H1 (cell line): ENCODE measurements at regions not wholly inside any gene's neighbourhood (a gene's known extent, or its start where the extent isn't known, plus 50 kb on each side); places are given as distances from the start of the nearest gene placed in this dataset.
"Not testable (repeated sequence)": the region's sequence is repeated elsewhere in the genome, so short reads cannot be mapped to it uniquely, and the experiment has no call there.

Experiments
- CTCF ChIA-PET: fragments of 300-600 bp; sonication (Branson Sonifier 250); formaldehyde crosslinking; loops from one replicate; lab custom pipeline; 2021; ENCODE audit not compliant: partially characterized antibody; lab: Charles Lee
- POLR2A ChIA-PET: fragments of 300-600 bp; sonication (Branson Sonifier 250); formaldehyde crosslinking; loops from one replicate; lab custom pipeline; 2021; ENCODE audit warnings: inconsistent platforms; ENCODE audit not compliant: partially characterized antibody; lab: Charles Lee
- DNase-seq, 2 experiments: peaks; one replicate each; pipeline versions ENCODE4 v3.0.0 to v3.0.0-alpha.2; 2010 to 2022; ENCODE audit warnings: low spot score in 2 of 2, low read depth in 1 of 2, mixed read lengths in 1 of 2
- FAIRE-seq: peaks from 2 replicates; lab custom pipeline; 2011; peaks lifted over from hg19 to GRCh38; lab: Jason Lieb, UNC
- H2AFZ ChIP-seq: 2 replicates; pipeline ENCODE4 v1.8.1; 2012; ENCODE audit warnings: low read length, inconsistent platforms
- H2AK5ac ChIP-seq: 2 replicates; pipeline ENCODE4 v1.6.1; 2013; ENCODE audit warnings: low read depth, low read length
- H2BK120ac ChIP-seq: replicated peaks from 2 replicates; pipeline ENCODE3; 2013; ENCODE audit warnings: low read depth, low read length, inconsistent platforms
- H2BK12ac ChIP-seq: 2 replicates; pipeline ENCODE4 v1.6.1; 2013; ENCODE audit warnings: low read depth, low read length
- H2BK15ac ChIP-seq: 2 replicates; pipeline ENCODE4 v1.6.1; 2013; ENCODE audit warnings: low read length
- H2BK20ac ChIP-seq: 2 replicates; pipeline ENCODE4 v1.6.1; 2013; ENCODE audit warnings: low read length
- H2BK5ac ChIP-seq: 2 replicates; pipeline ENCODE4 v1.6.1; 2013; ENCODE audit warnings: low read depth, low read length
- H3K14ac ChIP-seq: 2 replicates; pipeline ENCODE4 v1.6.1; 2013; ENCODE audit warnings: inconsistent platforms; ENCODE audit not compliant: insufficient read length
- H3K18ac ChIP-seq: 2 replicates; pipeline ENCODE4 v1.6.1; 2013; ENCODE audit warnings: low read length; ENCODE audit errors: extremely low read depth
- H3K23ac ChIP-seq: 2 replicates; pipeline ENCODE4 v1.6.1; 2013; ENCODE audit warnings: inconsistent platforms; ENCODE audit not compliant: insufficient read length
- H3K23me2 ChIP-seq: 2 replicates; pipeline ENCODE4 v1.6.1; 2013; ENCODE audit warnings: low read depth, low read length
- H3K27ac ChIP-seq: 2 replicates; pipeline ENCODE4 v1.6.1; 2011; ENCODE audit warnings: low read depth, low read length, inconsistent platforms
- H3K27me3 ChIP-seq, 4 experiments: replicated peaks in 1 of 4; 1 replicate in 1 of 4; 2 replicates in 3 of 4; pipeline versions ENCODE4 v1.6.1 to v1.8.1; 2011 to 2013; ENCODE audit warnings: low read length in 3 of 4, mild to moderate bottlenecking in 3 of 4, inconsistent platforms in 2 of 4, mixed read lengths in 2 of 4, moderate library complexity in 1 of 4; ENCODE audit not compliant: control insufficient read depth in 3 of 4, insufficient read depth in 3 of 4; ENCODE audit errors: extremely low read depth in 1 of 4
- H3K36me3 ChIP-seq, 4 experiments: 2 replicates each; pipeline versions ENCODE4 v1.6.1 to v1.8.1; 2011 to 2013; ENCODE audit warnings: mild to moderate bottlenecking in 4 of 4, low read length in 3 of 4, moderate library complexity in 2 of 4, control low read depth in 1 of 4, inconsistent platforms in 1 of 4; ENCODE audit not compliant: insufficient read depth in 4 of 4, control insufficient read depth in 2 of 4
- H3K4ac ChIP-seq: replicated peaks from 2 replicates; pipeline ENCODE3; 2013; ENCODE audit warnings: low read length, low read depth, mixed read lengths, inconsistent platforms; ENCODE audit not compliant: insufficient read length
- H3K4me1 ChIP-seq, 4 experiments: replicated peaks in 1 of 4; 1 replicate in 1 of 4; 2 replicates in 3 of 4; pipeline versions ENCODE4 v1.6.1 to v1.8.1; 2011 to 2013; ENCODE audit warnings: low read length in 3 of 4, inconsistent platforms in 2 of 4, mixed read lengths in 1 of 4; ENCODE audit not compliant: insufficient read depth in 4 of 4, control insufficient read depth in 3 of 4
- H3K4me2 ChIP-seq, 2 experiments: 2 replicates each; pipeline versions ENCODE4 v1.6.1 to v1.8.1; 2011 to 2013; ENCODE audit warnings: low read depth in 2 of 2, low read length in 2 of 2, control low read depth in 1 of 2, inconsistent platforms in 1 of 2, mild to moderate bottlenecking in 1 of 2; ENCODE audit not compliant: insufficient read depth in 1 of 2
- H3K4me3 ChIP-seq, 4 experiments: fragments of 200-600, 300-600 bp in 1 of 4; sonication (generic), shearing (Covaris generic), sonication (Bioruptor Twin) in 1 of 4; 2 replicates each; pipeline versions ENCODE4 v1.5.1 to v1.8.1; 2011 to 2016; ENCODE audit warnings: low read length in 4 of 4, low read depth in 3 of 4, control low read depth in 2 of 4, inconsistent platforms in 2 of 4, mild to moderate bottlenecking in 2 of 4, mixed read lengths in 1 of 4, moderate library complexity in 1 of 4; ENCODE audit not compliant: insufficient read depth in 2 of 4; ENCODE audit errors: extremely low read depth in 1 of 4
- H3K56ac ChIP-seq: replicated peaks from 2 replicates; pipeline ENCODE3; 2013; ENCODE audit warnings: low read depth, mild to moderate bottlenecking, mixed read lengths, low read length, inconsistent platforms; ENCODE audit not compliant: insufficient read length
- H3K79me1 ChIP-seq: 2 replicates; pipeline ENCODE4 v1.6.1; 2013; ENCODE audit warnings: low read depth, low read length, control low read depth
- H3K79me2 ChIP-seq, 2 experiments: 2 replicates each; pipeline versions ENCODE4 v1.6.1 to v1.8.1; 2012 to 2013; ENCODE audit warnings: low read length in 2 of 2, mild to moderate bottlenecking in 2 of 2, inconsistent platforms in 1 of 2; ENCODE audit not compliant: insufficient read depth in 2 of 2, control insufficient read depth in 1 of 2
- H3K9ac ChIP-seq, 4 experiments: replicated peaks in 1 of 4; 1 replicate in 1 of 4; 2 replicates in 3 of 4; pipeline versions ENCODE4 v1.6.1 to v1.8.1; 2011 to 2013; ENCODE audit warnings: low read depth in 3 of 4, low read length in 3 of 4, control low read depth in 2 of 4, mild to moderate bottlenecking in 2 of 4, moderate library complexity in 2 of 4, inconsistent platforms in 1 of 4; ENCODE audit errors: extremely low read depth in 1 of 4
- H3K9me3 ChIP-seq, 2 experiments: 2 replicates each; pipeline versions ENCODE4 v1.6.1 to v1.8.1; 2012 to 2013; ENCODE audit warnings: mild to moderate bottlenecking in 2 of 2, moderate library complexity in 2 of 2, control low read depth in 1 of 2, inconsistent platforms in 1 of 2, low read depth in 1 of 2, low read length in 1 of 2, mixed read lengths in 1 of 2; ENCODE audit not compliant: insufficient read depth in 2 of 2
- H4K20me1 ChIP-seq, 2 experiments: replicated peaks in 1 of 2; 2 replicates each; pipeline versions ENCODE3 to v1.8.1; 2011 to 2013; ENCODE audit warnings: inconsistent platforms in 2 of 2, low read length in 2 of 2, mild to moderate bottlenecking in 1 of 2; ENCODE audit not compliant: insufficient read depth in 2 of 2, control insufficient read depth in 1 of 2
- H4K5ac ChIP-seq: 2 replicates; pipeline ENCODE4 v1.6.1; 2013; ENCODE audit warnings: low read length, low read depth, mixed read lengths, inconsistent platforms; ENCODE audit not compliant: insufficient read length
- H4K8ac ChIP-seq: 2 replicates; pipeline ENCODE4 v1.8.0; 2013; ENCODE audit warnings: mild to moderate bottlenecking, moderate library complexity, low read length, inconsistent platforms; ENCODE audit not compliant: insufficient read depth; ENCODE audit errors: extremely low read depth
- H4K91ac ChIP-seq: replicated peaks from 2 replicates; pipeline ENCODE3; 2013; ENCODE audit warnings: low read length, mixed read lengths, inconsistent platforms; ENCODE audit not compliant: insufficient read length
- CTBP2 ChIP-seq: IDR thresholded peaks from 2 replicates; pipeline ENCODE4 v1.7.0; 2011; ENCODE audit warnings: borderline replicate concordance, mild to moderate bottlenecking, moderate library complexity, mixed read lengths, low read length; ENCODE audit not compliant: insufficient read depth, insufficient read length
- WGBS, 2 experiments: shearing (Covaris generic) in 1 of 2; methylation state at CpG; one replicate each; pipeline versions ENCODE4 v1.1.6 to v1.1.7; 2013 to 2015; ENCODE audit warnings: low lambda C conversion rate in 2 of 2, mixed read lengths in 2 of 2, inconsistent platforms in 1 of 2, low coverage in 1 of 2, missing lambda C conversion rate in 1 of 2; ENCODE audit not compliant: insufficient replicate concordance in 2 of 2, insufficient coverage in 1 of 2, insufficient read length in 1 of 2; ENCODE audit errors: extremely low coverage in 1 of 2, missing lambda C conversion rate in 1 of 2; 5-methylcytosine and 5-hydroxymethylcytosine counted together
- TF ChIP-seq, protein P1 (sequence below): IDR thresholded peaks from 2 replicates; pipeline ENCODE4 v1.6.1; 2011; ENCODE audit warnings: low read depth, mild to moderate bottlenecking, low read length; ENCODE audit not compliant: insufficient read depth

DNA sequence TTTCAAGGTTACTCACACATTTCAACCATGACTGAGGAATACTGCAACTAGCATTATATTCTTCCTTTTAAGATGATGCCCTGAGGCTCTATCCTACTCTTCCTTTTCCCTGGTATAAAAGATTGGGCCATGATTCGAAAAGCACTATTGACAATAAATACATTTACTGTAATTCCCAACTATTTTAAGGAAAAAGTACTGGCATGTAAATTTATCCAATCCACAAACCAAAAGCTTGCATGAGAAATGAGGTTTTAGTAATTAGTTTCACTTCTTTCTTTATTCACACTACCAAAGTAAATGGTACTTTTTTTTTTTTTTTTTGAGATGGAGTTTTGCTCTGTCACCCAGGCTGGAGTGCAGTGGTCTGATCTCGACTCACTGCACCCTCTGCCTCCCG lies 310.2 kb downstream of the LRRC3B start (continued):
- TF ChIP-seq, protein P1, sequence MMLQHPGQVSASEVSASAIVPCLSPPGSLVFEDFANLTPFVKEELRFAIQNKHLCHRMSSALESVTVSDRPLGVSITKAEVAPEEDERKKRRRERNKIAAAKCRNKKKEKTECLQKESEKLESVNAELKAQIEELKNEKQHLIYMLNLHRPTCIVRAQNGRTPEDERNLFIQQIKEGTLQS, result no peak
- TF ChIP-seq CTBP2, result no peak

DNA sequence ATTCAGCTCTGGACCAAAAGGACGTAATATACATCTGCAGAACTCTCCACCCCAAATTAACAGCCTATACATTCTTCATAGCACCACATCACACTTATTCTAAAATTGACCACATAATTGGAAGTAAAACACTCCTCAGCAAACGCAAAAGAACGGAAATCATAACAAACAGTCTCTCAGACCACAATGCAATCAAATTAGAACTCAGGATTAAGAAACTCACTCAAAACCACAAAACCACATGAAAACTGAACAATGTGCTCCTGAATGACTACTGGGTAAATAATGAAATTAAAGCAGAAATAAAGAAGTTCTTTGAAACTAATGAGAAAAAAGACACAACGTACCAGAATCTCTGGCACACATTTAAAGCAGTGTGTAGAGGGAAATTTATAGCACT lies 322.9 kb downstream of the LRRC3B start:
- H3K4me1 ChIP-seq, H3K36me3 ChIP-seq, DNase-seq, FAIRE-seq, H3K18ac ChIP-seq, POLR2A ChIA-PET, H3K9me3 ChIP-seq, H4K20me1 ChIP-seq, H4K91ac ChIP-seq, H3K14ac ChIP-seq, H2BK20ac ChIP-seq, H3K9ac ChIP-seq, H2BK12ac ChIP-seq, H3K23me2 ChIP-seq, H3K27ac ChIP-seq, H3K4ac ChIP-seq, H4K8ac ChIP-seq, H2AFZ ChIP-seq, H3K56ac ChIP-seq, H2BK5ac ChIP-seq, H3K79me1 ChIP-seq, H3K4me3 ChIP-seq, H3K4me2 ChIP-seq, H4K5ac ChIP-seq, H2BK120ac ChIP-seq, H3K79me2 ChIP-seq, H2AK5ac ChIP-seq, H3K23ac ChIP-seq, H2BK15ac ChIP-seq, H3K27me3 ChIP-seq: not testable (repeated sequence)
- CTCF ChIA-PET, result interaction anchor here (1.6 kb wide), 1 partner anchor 22 kb away, joined by 3 read pairs; no protein-coding TSS in a partner anchor
- WGBS, 2 experiments, result 91% methylated on average over 4 of the region's 4 CpGs; no CpG with 5 or more reads in 1 of the 2 experiments
